Astrocyte (in vitro differentiated cells and primary cell): ENCODE measurements at regions not wholly inside any gene's neighbourhood (a gene's known extent, or its start where the extent isn't known, plus 50 kb on each side); places are given as distances from the start of the nearest gene placed in this dataset.

ENCODE experiments used
- DNase-seq: peaks from one replicate; pipeline ENCODE4 v3.0.0-alpha.2; 2010; ENCODE audit warnings: low read depth
- FAIRE-seq: peaks from 2 replicates; lab custom pipeline; 2011; peaks lifted over from hg19 to GRCh38; lab: Jason Lieb, UNC
- H2AFZ ChIP-seq: 2 replicates; pipeline ENCODE4 v1.6.0; 2012; ENCODE audit warnings: low read depth, low read length, inconsistent platforms
- H3K27ac ChIP-seq: 2 replicates; pipeline ENCODE4 v1.5.1; 2011; ENCODE audit warnings: low read depth, low read length, inconsistent platforms
- H3K27me3 ChIP-seq: 2 replicates; pipeline ENCODE4 v1.6.0; 2011; ENCODE audit warnings: low read length, inconsistent platforms; ENCODE audit not compliant: insufficient read depth
- H3K36me3 ChIP-seq: 2 replicates; pipeline ENCODE4 v1.5.1; 2011; ENCODE audit warnings: low read length, inconsistent platforms; ENCODE audit not compliant: insufficient read depth
- H3K4me1 ChIP-seq: 2 replicates; pipeline ENCODE4 v1.5.1; 2011; ENCODE audit warnings: low read length, inconsistent platforms; ENCODE audit not compliant: insufficient read depth
- H3K4me2 ChIP-seq: 2 replicates; pipeline ENCODE4 v1.6.0; 2012; ENCODE audit warnings: low read length, inconsistent platforms
- H3K4me3 ChIP-seq: 2 replicates; pipeline ENCODE4 v1.5.1; 2011; ENCODE audit warnings: low read depth, mild to moderate bottlenecking, low read length, inconsistent platforms; ENCODE audit not compliant: insufficient read depth
- H3K79me2 ChIP-seq: 2 replicates; pipeline ENCODE4 v1.6.0; 2012; ENCODE audit warnings: mild to moderate bottlenecking, low read length, inconsistent platforms; ENCODE audit not compliant: insufficient read depth
- H3K9ac ChIP-seq: 2 replicates; pipeline ENCODE4 v1.6.0; 2012; ENCODE audit warnings: mild to moderate bottlenecking, low read length, inconsistent platforms
- H3K9me3 ChIP-seq: 2 replicates; pipeline ENCODE4 v1.5.1; 2012; ENCODE audit warnings: low read depth, mild to moderate bottlenecking, low read length, inconsistent platforms; ENCODE audit not compliant: insufficient read depth
- H4K20me1 ChIP-seq: 2 replicates; pipeline ENCODE4 v1.6.0; 2012; ENCODE audit warnings: low read length, inconsistent platforms; ENCODE audit not compliant: insufficient read depth
- H3K27ac Mint-ChIP-seq: one replicate; pipeline ENCODE4 v1.8.0; 2021; ENCODE audit warnings: mild to moderate bottlenecking, mixed read lengths; ENCODE audit not compliant: unreplicated experiment
- H3K27me3 Mint-ChIP-seq: one replicate; pipeline ENCODE4 v1.8.0; 2021; ENCODE audit warnings: low read depth, mixed read lengths; ENCODE audit not compliant: unreplicated experiment
- H3K36me3 Mint-ChIP-seq: one replicate; pipeline ENCODE4 v1.8.0; 2021; ENCODE audit warnings: low read depth, mixed read lengths; ENCODE audit not compliant: unreplicated experiment
- H3K4me1 Mint-ChIP-seq: one replicate; pipeline ENCODE4 v1.8.0; 2021; ENCODE audit warnings: low read depth, mixed read lengths; ENCODE audit not compliant: unreplicated experiment
- H3K4me3 Mint-ChIP-seq: one replicate; pipeline ENCODE4 v1.8.0; 2021; ENCODE audit warnings: mild to moderate bottlenecking, moderate library complexity, mixed read lengths; ENCODE audit not compliant: unreplicated experiment
- H3K9me3 Mint-ChIP-seq: one replicate; pipeline ENCODE4 v1.8.0; 2021; ENCODE audit warnings: mild to moderate bottlenecking, mixed read lengths; ENCODE audit not compliant: unreplicated experiment
- EZH2 ChIP-seq: IDR thresholded peaks from 2 replicates; pipeline ENCODE4 v1.6.1; 2012; ENCODE audit warnings: mild to moderate bottlenecking, low read length, inconsistent platforms; ENCODE audit not compliant: insufficient read depth
- TF ChIP-seq, protein P1 (sequence below): IDR thresholded peaks from 2 replicates; pipeline ENCODE4 v1.5.1; 2011; ENCODE audit warnings: low read depth, mild to moderate bottlenecking, inconsistent platforms, low read length, moderate library complexity; ENCODE audit not compliant: insufficient read depth

DNA sequence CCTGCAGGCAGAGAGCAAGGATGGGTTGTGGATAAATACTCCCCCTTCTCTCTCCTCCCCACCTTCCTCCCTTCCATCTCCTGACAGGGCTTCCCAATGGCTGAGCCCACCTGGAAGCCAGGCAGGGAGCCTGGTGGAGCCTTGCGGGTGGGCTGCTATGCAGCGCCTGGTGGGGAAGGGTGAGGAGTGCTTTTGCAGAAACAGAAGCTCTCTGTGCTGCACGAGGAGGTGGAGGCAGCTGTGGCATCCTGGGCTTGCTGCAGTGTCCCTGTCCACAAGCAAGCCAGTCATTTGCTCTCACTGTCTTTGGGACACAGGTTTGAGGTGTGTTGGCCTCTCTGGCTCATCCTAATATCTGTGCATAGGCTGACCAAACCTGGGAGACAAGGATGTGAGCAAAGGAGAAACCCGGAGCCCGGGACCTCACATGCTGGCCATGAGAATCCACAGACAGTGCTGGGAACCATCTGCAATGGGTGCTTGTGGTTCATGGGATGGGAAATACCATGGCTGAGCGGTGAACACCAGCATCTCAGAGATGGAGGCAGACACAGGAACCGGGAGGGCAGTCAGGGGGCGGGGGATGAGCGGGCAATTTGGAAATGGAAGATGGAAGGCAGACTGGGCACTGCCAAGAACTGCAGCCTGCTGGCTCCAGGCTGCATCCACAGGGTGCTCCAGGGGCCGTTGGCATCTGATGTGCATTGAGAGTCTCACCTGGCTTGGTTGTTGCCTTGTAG is 364.2 kb downstream of the GLRX3 start:
- DNase-seq: no peak
- Mint-ChIP-seq H3K36me3 (no peaks in the 10 kb centered on the region), H3K4me3 (no peak overlapping the region), H3K9me3 (peaks cover 22% of the 10 kb centered on the region), H3K27ac (no peak overlapping the region), H3K4me1 (no peaks in the 10 kb centered on the region), H3K27me3 (no peaks in the 10 kb centered on the region)
- Histone ChIP-seq H3K9ac (no peak overlapping the region), H3K4me1 (no peaks in the 10 kb centered on the region), H3K36me3 (no peaks in the 10 kb centered on the region), H4K20me1 (no peaks in the 10 kb centered on the region), H3K4me2 (no peak overlapping the region), H3K4me3 (no peak overlapping the region), H2AFZ (no peak overlapping the region), H3K79me2 (no peaks in the 10 kb centered on the region), H3K27ac (no peak overlapping the region), H3K27me3 (no peaks in the 10 kb centered on the region), H3K9me3 (peaks cover 27% of the 10 kb centered on the region)
- FAIRE-seq: no peak
- no peak for TF ChIP-seq EZH2
- TF ChIP-seq, protein P1, sequence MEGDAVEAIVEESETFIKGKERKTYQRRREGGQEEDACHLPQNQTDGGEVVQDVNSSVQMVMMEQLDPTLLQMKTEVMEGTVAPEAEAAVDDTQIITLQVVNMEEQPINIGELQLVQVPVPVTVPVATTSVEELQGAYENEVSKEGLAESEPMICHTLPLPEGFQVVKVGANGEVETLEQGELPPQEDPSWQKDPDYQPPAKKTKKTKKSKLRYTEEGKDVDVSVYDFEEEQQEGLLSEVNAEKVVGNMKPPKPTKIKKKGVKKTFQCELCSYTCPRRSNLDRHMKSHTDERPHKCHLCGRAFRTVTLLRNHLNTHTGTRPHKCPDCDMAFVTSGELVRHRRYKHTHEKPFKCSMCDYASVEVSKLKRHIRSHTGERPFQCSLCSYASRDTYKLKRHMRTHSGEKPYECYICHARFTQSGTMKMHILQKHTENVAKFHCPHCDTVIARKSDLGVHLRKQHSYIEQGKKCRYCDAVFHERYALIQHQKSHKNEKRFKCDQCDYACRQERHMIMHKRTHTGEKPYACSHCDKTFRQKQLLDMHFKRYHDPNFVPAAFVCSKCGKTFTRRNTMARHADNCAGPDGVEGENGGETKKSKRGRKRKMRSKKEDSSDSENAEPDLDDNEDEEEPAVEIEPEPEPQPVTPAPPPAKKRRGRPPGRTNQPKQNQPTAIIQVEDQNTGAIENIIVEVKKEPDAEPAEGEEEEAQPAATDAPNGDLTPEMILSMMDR: no peak

DNA sequence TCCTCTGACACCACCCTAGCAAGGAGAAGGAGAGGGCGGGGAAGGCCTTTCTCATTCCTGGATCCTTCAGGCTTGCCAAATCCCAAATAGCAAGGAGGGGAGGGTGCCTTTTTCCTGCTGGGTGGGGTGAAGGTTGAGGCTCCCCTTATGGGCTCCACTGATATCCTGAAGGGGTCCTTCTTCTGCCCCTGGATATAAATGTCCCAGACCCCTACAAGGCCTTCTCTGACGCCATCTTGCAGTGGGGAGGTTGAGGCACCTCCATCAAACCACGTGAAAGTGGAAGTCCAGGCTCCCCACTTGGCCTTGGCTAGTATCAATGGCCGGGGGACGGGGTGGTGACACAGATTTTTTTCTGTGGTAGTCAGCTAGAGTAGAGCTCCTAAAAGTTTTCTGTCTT is 371.3 kb downstream of the GLRX3 start:
- Histone ChIP-seq H3K27me3 (no peaks in the 10 kb centered on the region), H3K9ac (no peak overlapping the region), H3K4me2 (no peak overlapping the region), H4K20me1 (no peaks in the 10 kb centered on the region), H3K9me3 (peaks cover 10% of the 10 kb centered on the region), H3K79me2 (no peaks in the 10 kb centered on the region), H3K4me1 (no peaks in the 10 kb centered on the region), H3K27ac (no peak overlapping the region), H2AFZ (no peak overlapping the region), H3K4me3 (no peak overlapping the region), H3K36me3 (no peaks in the 10 kb centered on the region)
- TF ChIP-seq EZH2: no peak
- TF ChIP-seq, protein P1: no peak
- no peak overlapping the region for H3K27ac Mint-ChIP-seq
- DNase-seq: no peak
- FAIRE-seq: no peak
- no peaks in the 10 kb centered on the region for H3K27me3 Mint-ChIP-seq
- no peaks in the 10 kb centered on the region for H3K4me1 Mint-ChIP-seq
- peaks cover 13% of the 10 kb centered on the region for H3K9me3 Mint-ChIP-seq
- peaks cover 2% of the 10 kb centered on the region for H3K36me3 Mint-ChIP-seq
- no peak overlapping the region for H3K4me3 Mint-ChIP-seq
